NCI-H510A treated with DMSO at 0.1 percent for 48 hours (cell line): ENCODE measurements at regions not wholly inside any gene's neighbourhood (a gene's known extent, or its start where the extent isn't known, plus 50 kb on each side); places are given as distances from the start of the nearest gene placed in this dataset.

Source experiments
- DNase-seq: peaks from one replicate; lab custom pipeline; 2025; lab: John Stamatoyannopoulos, UW

- DNase-seq: no peak
These were observed 618.9 kb upstream of the IGFBP3 start for GRCh38 chr7:46539892-46540483.

GRCh38 chr7:46537191-46537905 lies 616.3 kb upstream of the IGFBP3 start:
- DNase-seq: no peak

DNA sequence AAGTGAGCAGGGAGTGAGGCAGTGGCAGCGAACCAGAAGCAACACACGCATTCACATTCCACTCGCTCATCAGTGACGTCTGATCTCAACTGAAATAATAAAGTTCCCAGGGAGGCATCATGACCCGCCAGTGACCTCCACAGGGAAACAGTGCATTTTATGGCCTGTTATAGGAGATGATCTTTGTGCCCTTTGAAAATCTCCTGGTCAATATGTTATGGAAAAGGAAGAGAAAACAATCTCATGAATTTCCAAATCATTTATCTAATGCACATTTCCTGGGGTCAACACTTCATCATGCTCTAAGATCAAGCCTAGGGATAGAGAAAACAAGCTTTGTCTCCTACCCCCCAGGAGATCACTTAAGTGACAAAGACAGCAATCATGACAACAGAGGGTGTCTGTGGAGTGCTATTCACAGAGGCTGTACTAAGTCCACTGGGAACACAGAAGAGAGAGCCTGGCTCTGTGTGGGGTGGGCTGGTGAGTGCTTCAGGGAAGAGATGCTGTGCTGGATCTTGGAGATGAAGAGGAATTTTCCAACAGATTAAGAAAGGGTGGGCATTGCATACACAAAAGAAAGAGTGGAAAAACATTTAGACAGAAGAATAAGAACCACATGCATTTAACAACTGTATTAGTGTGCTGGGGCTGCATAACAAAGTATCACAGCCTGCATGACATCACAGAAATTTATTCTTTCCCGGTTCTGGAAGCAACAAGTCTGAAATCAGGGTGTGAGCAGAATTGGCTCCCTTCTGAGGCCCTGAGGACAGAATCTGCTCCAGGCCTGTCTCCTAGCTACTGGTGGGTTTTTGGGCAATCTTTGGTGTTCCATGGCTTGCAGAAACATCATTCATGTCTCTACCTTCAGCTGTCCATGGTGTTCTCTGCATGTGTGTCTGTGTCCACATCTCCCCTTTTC lies 613.9 kb upstream of the IGFBP3 start:
- DNase-seq: no peak

DNA sequence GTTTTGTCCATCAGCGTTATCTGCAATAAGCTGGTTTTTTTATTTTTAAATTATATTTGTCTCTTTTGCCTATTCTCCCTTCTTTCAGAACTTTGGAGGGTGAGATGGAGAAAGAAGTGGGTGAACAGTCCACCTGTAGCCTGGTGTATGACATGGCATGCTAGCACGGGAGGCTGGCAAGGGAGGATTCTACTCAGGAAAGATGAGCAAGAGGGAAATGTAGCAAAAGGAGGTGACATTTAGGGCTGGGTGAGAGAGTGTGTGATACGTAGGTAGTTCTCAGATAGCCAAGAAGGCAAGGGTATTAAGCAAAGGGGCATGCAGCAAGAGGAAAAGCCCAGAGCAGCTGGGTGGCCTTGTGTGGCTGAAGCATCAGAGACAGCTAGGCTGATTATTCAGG lies 612.9 kb upstream of the IGFBP3 start:
- DNase-seq: no peak

GRCh38 chr7:46532571-46532970 lies 611.5 kb upstream of the IGFBP3 start:
- no peak for DNase-seq

GRCh38 chr7:46530081-46530750 lies 609.1 kb upstream of the IGFBP3 start:
- no peak for DNase-seq

- DNase-seq: no peak
These were observed 606.3 kb upstream of the IGFBP3 start for GRCh38 chr7:46527360-46527759.

- DNase-seq: no peak
These were observed 604.8 kb upstream of the IGFBP3 start for GRCh38 chr7:46525876-46526275.

- DNase-seq: no peak
These were observed 603.3 kb upstream of the IGFBP3 start for GRCh38 chr7:46524350-46524749.

GRCh38 chr7:46522354-46522906 lies 601.4 kb upstream of the IGFBP3 start:
- DNase-seq: no peak

DNA sequence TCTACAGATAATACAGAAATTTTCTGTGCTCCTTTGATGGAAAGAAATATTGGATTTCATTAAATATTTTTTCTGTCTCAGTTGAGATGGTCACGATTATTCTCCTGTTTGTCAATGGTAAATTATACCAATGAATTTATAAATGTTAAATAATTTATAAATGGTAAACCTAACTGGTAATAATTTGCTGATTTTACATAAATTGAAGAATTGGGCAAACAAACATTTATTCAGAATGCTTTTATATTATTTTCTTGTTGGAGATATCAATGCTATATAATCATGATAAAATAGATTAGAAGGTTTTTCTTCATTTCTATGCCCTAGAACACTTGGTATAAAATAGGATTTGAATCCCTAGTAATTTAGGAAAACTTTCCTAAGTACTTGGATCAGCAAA lies 597.6 kb upstream of the IGFBP3 start:
- no peak for DNase-seq

GRCh38 chr7:46515844-46516590 lies 594.9 kb upstream of the IGFBP3 start:
- no peak for DNase-seq

DNA sequence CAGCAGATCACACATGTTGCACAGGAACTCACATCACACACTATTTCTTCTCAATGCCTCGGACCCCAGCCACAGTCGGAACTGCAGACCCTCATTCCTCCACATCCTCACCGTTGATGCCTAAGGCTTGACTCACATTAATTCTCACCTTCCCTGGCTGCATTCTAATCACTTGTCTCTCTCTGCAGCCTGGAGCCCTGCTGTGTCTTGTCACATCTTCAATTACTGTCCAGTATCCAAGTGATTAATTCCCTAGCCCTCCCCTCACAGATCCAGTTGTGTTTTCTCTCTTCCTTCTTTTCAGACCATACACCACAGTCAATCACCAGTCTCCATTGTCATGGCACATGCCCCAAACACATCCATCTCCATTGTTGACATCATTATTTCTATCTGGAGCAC lies 592.4 kb upstream of the IGFBP3 start:
- no peak for DNase-seq

- no peak for DNase-seq
These were observed 591.9 kb upstream of the IGFBP3 start for GRCh38 chr7:46512891-46513413.

DNA sequence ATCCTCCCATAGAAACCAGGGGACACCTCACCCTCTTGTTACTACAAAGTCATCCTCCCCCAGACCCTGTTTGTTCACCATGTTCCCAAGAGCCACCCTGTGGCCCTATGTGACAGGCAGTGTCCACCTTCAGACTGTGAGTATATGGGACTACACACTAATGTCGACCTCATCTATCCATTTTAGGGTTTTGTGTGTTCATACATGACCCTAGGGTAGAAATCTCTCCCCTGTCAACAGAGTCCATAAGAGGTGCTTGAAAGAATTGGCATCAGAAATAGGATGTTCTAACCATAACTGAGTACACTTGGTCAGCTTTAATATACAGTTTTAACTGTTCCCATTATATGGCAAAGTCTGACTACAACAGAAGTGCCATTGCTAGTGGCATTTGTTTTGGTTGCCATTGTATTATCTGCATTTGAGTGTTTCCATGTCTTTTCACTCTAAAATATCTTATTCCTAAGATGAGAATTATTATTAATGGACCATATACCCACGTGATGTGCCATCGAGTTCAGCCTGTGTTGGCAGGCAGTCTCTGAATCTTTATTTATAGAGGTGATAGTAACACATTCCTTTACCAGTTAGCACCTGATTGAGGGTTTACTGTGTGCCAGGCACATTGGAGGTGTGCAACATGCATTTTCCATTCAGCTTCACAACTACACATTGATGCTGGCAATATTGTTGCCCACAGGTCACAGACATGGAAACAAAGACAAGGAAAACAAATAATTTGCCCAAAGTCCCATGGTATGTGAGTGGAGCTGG lies 590.6 kb upstream of the IGFBP3 start:
- DNase-seq: no peak

- DNase-seq: no peak
These were observed 587.5 kb upstream of the IGFBP3 start for GRCh38 chr7:46508583-46508982.

- DNase-seq: no peak
These were observed 586.5 kb upstream of the IGFBP3 start for GRCh38 chr7:46507560-46507959.

- no peak for DNase-seq
These were observed 573.4 kb upstream of the IGFBP3 start for GRCh38 chr7:46494441-46494840.

DNA sequence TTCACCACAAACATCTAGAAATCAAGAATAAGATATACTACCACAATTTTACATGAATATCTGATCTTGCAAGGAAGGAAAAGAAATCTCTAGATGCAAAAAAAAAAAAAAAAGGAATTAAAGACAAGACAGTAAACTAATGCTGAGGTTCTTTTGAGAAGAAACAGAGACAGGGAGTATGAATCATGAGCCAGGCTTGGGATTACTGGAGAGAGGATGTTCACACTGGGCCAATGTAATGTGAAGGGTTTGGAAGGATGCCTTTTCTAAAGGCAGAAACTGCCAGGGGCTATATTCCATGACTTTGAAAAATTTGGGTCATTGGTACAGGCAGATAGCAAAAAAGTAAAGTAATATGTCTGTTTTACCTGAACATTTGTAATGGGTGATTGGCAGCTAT lies 573.0 kb upstream of the IGFBP3 start:
- DNase-seq: no peak

DNA sequence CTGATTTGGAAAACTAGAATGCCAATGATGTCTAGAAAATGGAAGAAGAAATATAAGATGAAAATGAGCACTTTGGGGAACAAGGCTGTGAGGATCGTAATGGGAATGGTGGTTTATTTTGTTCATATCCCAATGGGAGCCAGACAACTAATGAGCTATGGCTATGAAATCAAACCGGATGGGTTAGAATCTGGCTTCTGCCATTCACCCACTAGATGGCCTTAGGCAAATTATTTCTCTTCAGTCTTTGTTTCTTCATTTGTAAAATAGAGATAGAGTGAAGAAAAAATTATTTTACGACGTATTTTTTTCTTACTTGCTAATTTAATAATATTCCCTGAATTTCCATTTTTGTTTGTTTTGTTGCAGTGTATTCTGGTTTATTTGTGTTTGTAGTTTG lies 572.1 kb upstream of the IGFBP3 start:
- DNase-seq: no peak
